HT1080 (cell line): ENCODE measurements at regions not wholly inside any gene's neighbourhood (a gene's known extent, or its start where the extent isn't known, plus 50 kb on each side); places are given as distances from the start of the nearest gene placed in this dataset.

Experiments
- DNase-seq: peaks from one replicate; pipeline ENCODE4 v3.0.0-alpha.2; 2015; ENCODE audit warnings: low read depth

DNA sequence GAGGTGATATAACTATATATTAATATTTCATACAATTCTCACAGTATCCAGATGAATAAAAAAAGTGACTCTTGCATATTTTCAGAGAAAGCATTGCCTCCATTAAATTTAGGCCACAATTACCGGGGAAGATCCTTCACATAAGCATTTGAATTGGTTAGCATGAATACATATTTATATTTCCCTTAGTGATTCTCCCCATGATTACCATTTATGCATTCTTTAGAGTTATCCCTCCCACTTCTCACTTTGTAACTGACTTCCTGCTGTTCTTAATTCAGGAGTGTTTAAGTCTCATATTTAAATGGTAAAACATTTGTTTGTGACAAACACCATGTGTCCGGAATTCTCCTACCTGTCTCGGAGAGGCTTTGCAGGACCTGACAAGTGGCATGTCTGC lies 523.4 kb downstream of the CCDC85A start:
- DNase-seq, result no peak

DNA sequence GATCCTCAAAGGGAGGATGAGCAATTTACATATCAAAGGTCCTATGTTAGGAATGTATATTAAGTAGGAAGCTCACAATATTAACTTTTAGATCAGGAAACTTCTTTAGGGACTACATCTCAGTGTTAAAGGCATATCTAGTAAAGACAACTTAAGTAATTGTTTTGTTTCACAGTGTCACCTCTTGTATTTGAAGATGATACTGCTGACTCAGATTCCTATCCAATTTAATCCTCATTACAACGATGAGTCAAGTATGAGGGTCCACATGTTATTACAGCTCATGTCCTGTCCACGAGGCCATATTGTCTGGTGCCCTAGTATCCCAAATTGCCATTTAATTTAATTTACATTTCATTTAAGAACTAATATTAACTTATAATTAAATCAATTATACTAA lies 523.9 kb downstream of the CCDC85A start:
- DNase-seq, result no peak

GRCh38 chr2:56709181-56709580 lies 525.4 kb downstream of the CCDC85A start:
- DNase-seq, result no peak

GRCh38 chr2:56713161-56713676 lies 529.4 kb downstream of the CCDC85A start:
- no peak for DNase-seq

DNA sequence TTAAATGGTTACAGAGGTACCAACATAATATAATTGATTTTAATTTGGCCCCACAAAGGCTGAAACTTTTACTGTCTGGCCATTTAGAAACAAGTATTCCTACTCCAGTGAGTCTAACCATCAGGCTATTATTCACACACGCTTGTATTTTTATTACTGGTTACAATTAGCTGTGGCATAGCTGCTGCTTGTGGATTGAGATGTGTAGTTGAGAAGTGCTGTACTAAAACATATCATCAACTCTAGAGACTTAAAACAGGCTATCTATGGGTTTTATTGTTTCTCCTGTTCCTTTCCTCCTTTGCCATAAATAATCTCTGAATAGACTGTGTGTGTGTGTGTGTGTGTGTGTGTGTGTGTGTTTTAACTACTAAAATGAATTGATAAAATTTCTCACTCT lies 530.2 kb downstream of the CCDC85A start:
- DNase-seq, result no peak

GRCh38 chr2:56714400-56714799 lies 530.6 kb downstream of the CCDC85A start:
- DNase-seq, result no peak

DNA sequence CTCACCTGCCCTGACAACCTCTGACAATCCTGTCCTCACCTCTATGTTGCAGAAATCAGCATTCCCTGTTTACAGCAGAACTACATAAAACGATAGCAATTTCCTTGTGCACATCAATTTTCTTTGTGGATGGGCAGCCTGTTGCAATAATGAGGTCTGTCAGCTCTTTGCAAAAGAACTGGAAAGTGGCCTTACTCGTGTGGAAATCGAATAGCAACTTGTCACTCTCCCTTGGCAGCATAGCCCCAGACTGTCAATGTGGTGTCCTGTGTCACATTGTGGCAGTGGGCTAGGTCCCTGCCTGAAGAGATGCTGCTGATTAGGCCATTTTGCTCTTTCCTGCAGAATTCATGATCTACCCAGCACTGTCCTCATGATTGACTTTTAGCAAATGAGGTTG lies 531.9 kb downstream of the CCDC85A start:
- no peak for DNase-seq

- DNase-seq, result no peak
Observed at GRCh38 chr2:56718413-56718812, 534.6 kb downstream of the CCDC85A start.

GRCh38 chr2:56729212-56729611 lies 545.4 kb downstream of the CCDC85A start:
- no peak for DNase-seq

DNA sequence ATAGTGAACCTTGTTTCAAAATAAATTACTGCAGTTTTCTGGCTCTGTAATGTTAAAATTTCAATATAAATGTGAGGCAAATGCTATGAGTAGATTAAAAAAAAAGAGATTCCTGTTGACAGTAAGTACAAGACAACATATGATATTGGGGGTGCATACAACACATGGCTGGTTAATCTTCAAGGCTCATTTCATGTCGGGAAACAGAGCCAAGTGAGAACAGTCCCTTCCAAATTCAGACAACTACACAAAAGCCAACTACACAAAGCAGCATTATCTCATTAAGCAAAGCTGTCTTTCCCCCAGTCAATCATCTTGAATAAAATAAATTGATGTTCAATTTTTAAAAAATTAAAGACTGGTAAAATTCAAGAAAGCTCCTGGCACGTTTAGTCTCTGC lies 549.2 kb downstream of the CCDC85A start:
- DNase-seq, result no peak

DNA sequence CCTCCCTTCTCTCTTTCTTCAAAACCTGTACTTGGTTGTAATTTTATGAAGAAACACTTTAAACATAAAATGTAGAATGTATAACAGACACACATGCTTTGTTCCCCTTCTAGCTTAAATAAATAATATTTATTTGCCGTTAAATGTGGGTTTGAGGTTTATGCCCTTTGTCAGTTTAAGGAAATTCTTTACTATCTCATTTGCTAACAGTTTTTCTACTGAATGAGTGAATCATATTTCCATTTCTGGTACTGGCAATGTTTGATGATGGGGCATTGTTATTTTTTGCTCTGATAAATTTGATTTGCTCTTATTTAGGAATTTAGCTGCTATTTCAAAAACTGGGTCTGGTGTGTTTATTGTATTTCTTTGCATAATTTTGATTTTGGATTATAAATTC lies 555.6 kb downstream of the CCDC85A start:
- no peak for DNase-seq

DNA sequence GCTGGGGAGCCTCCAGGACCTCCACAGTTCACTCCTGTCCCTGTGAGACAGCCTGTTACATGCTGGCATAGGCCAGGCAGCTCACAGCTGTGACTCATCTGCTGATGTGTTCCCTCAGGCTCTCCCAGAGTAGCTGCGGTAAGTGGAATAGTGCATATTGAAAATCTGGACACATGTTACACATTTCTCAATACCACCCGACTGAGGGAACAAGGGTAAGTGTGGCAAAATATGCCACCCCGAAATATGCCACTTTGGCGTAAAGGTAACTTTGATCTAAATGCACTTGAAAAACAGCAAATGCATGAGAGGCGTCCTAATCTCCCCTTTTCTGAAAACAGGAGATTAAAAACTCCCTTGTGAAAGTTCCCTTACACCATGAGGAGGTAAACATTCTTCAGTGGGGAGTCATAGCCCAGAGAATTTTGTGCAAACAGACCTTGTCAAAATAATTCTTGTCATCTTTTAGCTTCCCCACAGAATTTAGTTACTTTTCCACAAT lies 557.9 kb downstream of the CCDC85A start:
- DNase-seq, result peak; percentile 91

DNA sequence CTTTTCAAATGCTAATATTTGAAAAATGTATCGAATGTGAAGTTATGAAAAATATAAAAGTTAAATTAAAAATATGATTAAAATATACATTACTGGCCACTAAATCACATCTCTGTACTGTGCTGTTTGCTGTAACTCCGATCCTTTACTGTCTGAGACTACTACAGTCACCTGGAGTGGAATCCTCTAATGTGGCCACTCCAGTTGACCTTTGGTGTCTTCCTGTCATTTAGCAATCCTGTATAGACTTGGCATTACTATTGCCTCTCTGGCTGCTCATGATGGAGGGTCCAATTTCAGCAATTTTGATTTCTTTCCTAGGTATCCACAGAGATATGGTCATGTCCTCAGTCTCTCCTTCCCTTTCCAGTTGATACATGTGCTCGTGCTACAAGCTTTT lies 560.0 kb downstream of the CCDC85A start:
- no peak for DNase-seq

GRCh38 chr2:56749152-56749752 lies 565.5 kb downstream of the CCDC85A start:
- peak; percentile 32 for DNase-seq

DNA sequence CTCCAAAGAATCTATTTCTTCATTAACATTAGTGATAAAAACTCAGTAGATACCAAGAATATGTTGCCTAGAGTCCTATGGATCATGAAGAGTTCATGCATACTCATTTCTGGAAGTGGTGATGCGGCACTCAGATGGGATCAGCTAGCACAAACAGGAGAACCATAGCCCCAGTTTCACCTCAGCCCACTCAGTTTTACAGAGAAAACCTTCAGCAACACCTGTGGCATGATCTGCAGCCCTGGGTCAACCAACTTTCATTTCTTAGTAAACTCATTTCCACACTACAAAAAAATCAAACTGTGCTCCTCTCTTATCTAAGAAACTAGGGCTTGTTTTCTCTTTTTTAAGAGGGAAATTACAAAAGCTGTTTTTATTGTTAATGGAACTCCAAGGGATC lies 569.4 kb downstream of the CCDC85A start:
- DNase-seq, result no peak

DNA sequence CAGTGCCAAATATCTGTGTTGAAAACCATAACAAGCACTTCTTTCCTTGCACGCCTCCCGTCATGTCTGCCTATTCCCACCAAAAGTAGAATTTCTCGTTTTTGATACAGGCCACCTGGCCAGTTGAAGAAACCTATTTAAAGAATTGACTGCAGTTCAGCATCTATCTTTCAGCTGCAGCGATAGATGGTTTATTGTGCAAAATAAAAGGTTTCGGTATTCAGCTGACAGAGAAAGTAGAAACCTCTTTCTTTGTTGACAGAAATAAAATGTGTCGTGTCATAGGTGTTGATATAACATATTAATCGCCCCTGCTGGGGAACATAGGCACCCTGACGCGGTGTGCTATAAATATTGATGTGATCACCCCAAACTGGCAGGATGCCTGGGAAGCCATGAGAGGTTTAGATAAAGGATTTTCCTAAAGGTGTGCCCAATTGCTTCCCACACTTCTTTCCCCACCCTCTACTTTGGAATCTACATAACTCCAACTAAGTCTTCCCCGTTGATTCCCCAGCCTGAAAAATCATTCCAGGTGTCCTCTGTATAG lies 570.4 kb downstream of the CCDC85A start:
- no peak for DNase-seq

- DNase-seq, result no peak
Observed at GRCh38 chr2:56754627-56755026, 570.8 kb downstream of the CCDC85A start.

DNA sequence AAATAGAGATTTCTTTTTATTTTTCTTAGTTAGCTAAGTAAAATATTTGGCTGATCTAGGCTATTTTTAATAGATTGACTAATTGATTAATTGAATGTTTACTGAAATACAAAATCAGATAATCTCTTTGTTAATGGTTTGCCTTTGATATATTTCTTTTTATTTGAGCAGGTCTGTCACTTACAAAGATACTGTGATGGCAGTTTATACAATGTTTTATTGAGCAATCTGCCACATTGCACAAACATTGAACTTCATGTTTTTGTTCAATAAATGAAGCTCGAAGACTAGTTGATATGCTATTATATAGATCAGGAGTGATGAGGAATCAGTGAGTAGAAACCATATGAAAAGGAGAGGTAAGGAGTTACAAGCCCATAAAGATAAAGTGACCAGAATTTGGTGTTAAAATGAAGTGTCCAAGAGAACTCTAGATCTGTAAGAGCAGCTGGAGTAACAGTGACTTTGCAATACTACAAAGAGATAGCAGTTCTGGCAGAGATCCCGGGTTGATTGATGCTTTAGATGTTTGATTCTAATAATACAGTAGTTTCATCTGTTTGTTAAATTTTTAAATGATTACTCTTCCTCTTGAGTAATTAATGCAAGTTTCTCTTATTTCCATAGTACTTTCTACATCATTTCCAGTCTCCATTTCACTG lies 574.2 kb downstream of the CCDC85A start:
- DNase-seq, result no peak

- no peak for DNase-seq
Observed at GRCh38 chr2:56763683-56764082, 579.9 kb downstream of the CCDC85A start.

DNA sequence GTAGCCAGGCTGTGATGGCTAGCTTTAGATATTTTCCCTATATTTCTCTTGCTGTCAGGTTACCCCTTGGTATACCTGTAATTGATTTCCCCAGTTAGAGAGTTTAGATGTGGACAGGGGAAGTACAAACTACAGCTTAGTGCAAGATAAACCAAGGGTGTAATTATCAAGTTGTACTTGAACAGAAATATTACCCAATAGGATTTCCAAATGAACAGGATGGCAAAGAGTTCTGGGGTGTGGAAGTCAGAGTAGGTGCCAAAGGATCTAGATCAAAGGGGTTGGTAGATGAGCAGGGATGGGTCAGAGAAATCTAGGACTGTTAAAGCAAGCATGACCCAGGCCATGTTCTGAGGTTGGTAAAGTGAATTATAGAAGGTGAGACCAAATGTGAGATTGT lies 585.2 kb downstream of the CCDC85A start:
- no peak for DNase-seq

GRCh38 chr2:56770490-56770889 lies 586.7 kb downstream of the CCDC85A start:
- DNase-seq, result peak; percentile 65

DNA sequence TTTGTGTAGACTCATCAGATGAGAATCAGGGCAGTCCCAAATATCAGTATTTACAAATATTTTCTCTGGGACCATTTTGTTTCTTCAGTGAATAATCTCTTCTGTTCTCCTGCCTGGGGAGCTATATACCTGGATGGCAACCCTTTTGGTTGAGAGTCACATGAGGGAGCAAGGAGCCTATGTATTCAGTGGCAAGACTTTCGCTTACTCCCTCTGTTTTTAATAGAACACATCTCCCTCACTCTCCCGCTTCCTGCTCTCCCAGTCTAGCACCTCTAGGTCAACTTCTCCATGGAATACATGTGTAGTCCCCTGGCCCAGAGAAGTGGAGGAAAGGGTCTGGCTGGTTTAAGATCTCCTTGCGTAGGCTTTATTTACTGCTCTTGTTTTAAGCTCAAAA lies 600.3 kb downstream of the CCDC85A start:
- DNase-seq, result no peak

DNA sequence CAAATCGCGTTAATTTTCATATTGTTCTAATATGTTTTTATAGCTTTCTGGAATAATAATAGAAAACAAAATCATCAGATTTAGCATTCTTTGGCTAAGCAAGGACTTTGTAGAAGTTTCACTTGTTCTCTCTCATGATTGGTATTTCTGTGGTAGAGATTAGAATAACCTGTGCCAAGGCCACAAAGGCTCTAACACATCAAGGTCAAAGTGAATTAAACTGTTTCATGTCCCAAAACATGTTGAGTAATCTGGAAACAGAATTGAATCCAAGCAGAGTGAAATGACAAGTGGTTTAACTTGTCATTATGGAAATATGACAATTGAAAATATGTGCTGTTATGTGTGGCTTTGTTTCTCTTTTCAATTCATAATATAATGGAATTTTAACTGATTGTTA lies 617.4 kb downstream of the CCDC85A start:
- DNase-seq, result no peak
